GM21737 (cell line): ENCODE measurements at regions not wholly inside any gene's neighbourhood (a gene's known extent, or its start where the extent isn't known, plus 50 kb on each side); places are given as distances from the start of the nearest gene placed in this dataset.

Source experiments
- ATAC-seq: cut with Tn5 transposase; IDR thresholded peaks from one replicate; pipeline ENCODE4 v1.9.1; 2021; ENCODE audit warnings: mild to moderate bottlenecking, moderate library complexity; ENCODE audit not compliant: unreplicated experiment

GRCh38 chr1:228823200-228823599 lies 87.9 kb downstream of the RHOU start:
- no peak for ATAC-seq

GRCh38 chr1:228824366-228824765 lies 89.1 kb downstream of the RHOU start:
- no peak for ATAC-seq

GRCh38 chr1:228825041-228825440 lies 89.8 kb downstream of the RHOU start:
- ATAC-seq = no peak

GRCh38 chr1:228825840-228826484 lies 90.7 kb downstream of the RHOU start:
- peak; percentile 77 for ATAC-seq

GRCh38 chr1:228827019-228827418 lies 91.7 kb downstream of the RHOU start:
- no peak for ATAC-seq

- no peak for ATAC-seq
Observed at GRCh38 chr1:228828151-228828550, 92.9 kb downstream of the RHOU start.

GRCh38 chr1:228830185-228830953 lies 95.1 kb downstream of the RHOU start:
- ATAC-seq = no peak

- peak; percentile 79 for ATAC-seq
Observed at GRCh38 chr1:228830954-228831481, 95.7 kb downstream of the RHOU start.

GRCh38 chr1:228833911-228834688 lies 98.8 kb downstream of the RHOU start:
- no peak for ATAC-seq

GRCh38 chr1:228835456-228835855 lies 100.2 kb downstream of the RHOU start:
- ATAC-seq = no peak

- ATAC-seq = no peak
Observed at GRCh38 chr1:228835911-228836310, 100.6 kb downstream of the RHOU start.

GRCh38 chr1:228836427-228836826 lies 101.1 kb downstream of the RHOU start:
- no peak for ATAC-seq

- ATAC-seq = no peak
Observed at GRCh38 chr1:228837032-228837431, 101.8 kb downstream of the RHOU start.

GRCh38 chr1:228837817-228838716 lies 102.8 kb downstream of the RHOU start:
- ATAC-seq = peak; percentile 52

GRCh38 chr1:228838717-228839500 lies 103.6 kb downstream of the RHOU start:
- ATAC-seq = no peak

GRCh38 chr1:228839656-228840055 lies 104.4 kb downstream of the RHOU start:
- no peak for ATAC-seq

- no peak for ATAC-seq
Observed at GRCh38 chr1:228841632-228842031, 106.4 kb downstream of the RHOU start.

- no peak for ATAC-seq
Observed at GRCh38 chr1:228842094-228842775, 107.0 kb downstream of the RHOU start.

GRCh38 chr1:228845101-228845500 lies 109.8 kb downstream of the RHOU start:
- no peak for ATAC-seq
